ENCODE measurements at regions not wholly inside any gene's neighbourhood (a gene's known extent, or its start where the extent isn't known, plus 50 kb on each side); places are given as distances from the start of the nearest gene placed in this dataset.

GRCh38 chr10:8921568-8921967 is 867.1 kb downstream of the GATA3 start:
- Histone ChIP-seq H3K4me3 (no peak overlapping the region), H3K27me3 (ENCODE audit: insufficient read depth, low read depth) (no peaks in the 10 kb centered on the region), H3K4me1 (replicated peaks; ENCODE audit: insufficient read depth) (no peaks in the 10 kb centered on the region), H3K27ac (no peak overlapping the region), H3K9me2 (ENCODE audit: insufficient read depth) (no peaks in the 10 kb centered on the region), H3K36me3 (ENCODE audit: low read depth) (no peaks in the 10 kb centered on the region), H3K79me2 (ENCODE audit: low read depth) (no peaks in the 10 kb centered on the region), H3K4me2 (no peak overlapping the region), H2AFZ (no peak overlapping the region), H3F3A (ENCODE audit: insufficient read depth, low read depth) (no peaks in the 10 kb centered on the region), H3K9me3 (ENCODE audit: insufficient read depth, low read depth) (no peaks in the 10 kb centered on the region), H4K20me1 (ENCODE audit: insufficient read depth) (no peaks in the 10 kb centered on the region)
- intact Hi-C loops (cut with micrococcal nuclease; ENCODE audit: unreplicated experiment) = no loop called here
- BruUV-seq (replicated peaks) = no TSS peak
- no peak for DNase-seq
- POLR2A ChIA-PET (ENCODE audit: unreplicated experiment) = no interaction called here
- CTCF ChIA-PET = no interaction called here
- no peak for TF ChIP-seq EZH2 (IDR thresholded peaks at IDR 0.05; ENCODE audit: low read depth)
- no peak for TF ChIP-seq CTCF (conservative IDR thresholded peaks at IDR 0.05)

- no peak overlapping the region for H3K4me2 ChIP-seq
- no peaks in the 10 kb centered on the region for H3F3A ChIP-seq (ENCODE audit: insufficient read depth, low read depth)
- H3K27me3 ChIP-seq (ENCODE audit: insufficient read depth, low read depth) = no peaks in the 10 kb centered on the region
- H3K4me1 ChIP-seq (replicated peaks; ENCODE audit: insufficient read depth) = 0 out of 2 replicates have a peak, but pooled peaks cover 3% of the 10 kb centered on the region
- H4K20me1 ChIP-seq (ENCODE audit: insufficient read depth) = no peaks in the 10 kb centered on the region
- H3K36me3 ChIP-seq (ENCODE audit: low read depth) = no peaks in the 10 kb centered on the region
- no peaks in the 10 kb centered on the region for H3K9me3 ChIP-seq (ENCODE audit: insufficient read depth, low read depth)
- H3K9me2 ChIP-seq (ENCODE audit: insufficient read depth) = no peaks in the 10 kb centered on the region
- no TSS peak for BruUV-seq (replicated peaks)
- DNase-seq = no peak
- no peak overlapping the region for H3K27ac ChIP-seq
- POLR2A ChIA-PET (ENCODE audit: unreplicated experiment) = no interaction called here
- H3K79me2 ChIP-seq (ENCODE audit: low read depth) = no peaks in the 10 kb centered on the region
- intact Hi-C loops (cut with micrococcal nuclease; ENCODE audit: unreplicated experiment) = no loop called here
- H3K4me3 ChIP-seq = no peak overlapping the region
- CTCF ChIA-PET = no interaction called here
- no peak for TF ChIP-seq CTCF (conservative IDR thresholded peaks at IDR 0.05)
- TF ChIP-seq EZH2 (IDR thresholded peaks at IDR 0.05; ENCODE audit: low read depth) = no peak
- no peak overlapping the region for H2AFZ ChIP-seq
Measured at GRCh38 chr10:8923096-8923495, 868.6 kb downstream of the GATA3 start.

- BruUV-seq (replicated peaks) = no TSS peak
- Histone ChIP-seq H3K4me1 (replicated peaks; ENCODE audit: insufficient read depth) (0 out of 2 replicates have a peak, but pooled peaks cover 4% of the 10 kb centered on the region), H3K9me3 (ENCODE audit: insufficient read depth, low read depth) (no peaks in the 10 kb centered on the region), H3K27ac (no peak overlapping the region), H3K79me2 (ENCODE audit: low read depth) (no peaks in the 10 kb centered on the region), H2AFZ (no peak overlapping the region), H3K4me3 (no peak overlapping the region), H4K20me1 (ENCODE audit: insufficient read depth) (no peaks in the 10 kb centered on the region), H3F3A (ENCODE audit: insufficient read depth, low read depth) (no peaks in the 10 kb centered on the region), H3K4me2 (no peak overlapping the region), H3K27me3 (ENCODE audit: insufficient read depth, low read depth) (no peaks in the 10 kb centered on the region), H3K36me3 (ENCODE audit: low read depth) (no peaks in the 10 kb centered on the region), H3K9me2 (ENCODE audit: insufficient read depth) (no peaks in the 10 kb centered on the region)
- no peak for TF ChIP-seq CTCF (conservative IDR thresholded peaks at IDR 0.05)
- TF ChIP-seq EZH2 (IDR thresholded peaks at IDR 0.05; ENCODE audit: low read depth) = no peak
- ChIA-PET CTCF (no interaction called here), POLR2A (ENCODE audit: unreplicated experiment) (no interaction called here)
- DNase-seq = peak in 1 of 2 experiments; percentile 37
- intact Hi-C loops (cut with micrococcal nuclease; ENCODE audit: unreplicated experiment) = no loop called here
Measured at GRCh38 chr10:8927705-8928104, 873.2 kb downstream of the GATA3 start.
